ENCODE measurements at regions not wholly inside any gene's neighbourhood (a gene's known extent, or its start where the extent isn't known, plus 50 kb on each side); places are given as distances from the start of the nearest gene placed in this dataset.

- H3K9me3 ChIP-seq, result no peaks in the 10 kb centered on the region
- DNase-seq, result peak; percentile 59
- TF ChIP-seq, protein P1, sequence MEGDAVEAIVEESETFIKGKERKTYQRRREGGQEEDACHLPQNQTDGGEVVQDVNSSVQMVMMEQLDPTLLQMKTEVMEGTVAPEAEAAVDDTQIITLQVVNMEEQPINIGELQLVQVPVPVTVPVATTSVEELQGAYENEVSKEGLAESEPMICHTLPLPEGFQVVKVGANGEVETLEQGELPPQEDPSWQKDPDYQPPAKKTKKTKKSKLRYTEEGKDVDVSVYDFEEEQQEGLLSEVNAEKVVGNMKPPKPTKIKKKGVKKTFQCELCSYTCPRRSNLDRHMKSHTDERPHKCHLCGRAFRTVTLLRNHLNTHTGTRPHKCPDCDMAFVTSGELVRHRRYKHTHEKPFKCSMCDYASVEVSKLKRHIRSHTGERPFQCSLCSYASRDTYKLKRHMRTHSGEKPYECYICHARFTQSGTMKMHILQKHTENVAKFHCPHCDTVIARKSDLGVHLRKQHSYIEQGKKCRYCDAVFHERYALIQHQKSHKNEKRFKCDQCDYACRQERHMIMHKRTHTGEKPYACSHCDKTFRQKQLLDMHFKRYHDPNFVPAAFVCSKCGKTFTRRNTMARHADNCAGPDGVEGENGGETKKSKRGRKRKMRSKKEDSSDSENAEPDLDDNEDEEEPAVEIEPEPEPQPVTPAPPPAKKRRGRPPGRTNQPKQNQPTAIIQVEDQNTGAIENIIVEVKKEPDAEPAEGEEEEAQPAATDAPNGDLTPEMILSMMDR (IDR thresholded peaks at IDR 0.05; ENCODE audit: low read depth, low read length), result peak; percentile 96
- no peak overlapping the region for H3K4me3 ChIP-seq (ENCODE audit: low read depth, low read length)
- no peaks in the 10 kb centered on the region for H3K4me1 ChIP-seq
- no peaks in the 10 kb centered on the region for H3K36me3 ChIP-seq
- H3K27me3 ChIP-seq, result no peaks in the 10 kb centered on the region
Observed at GRCh38 chr14:28608851-28609828, 157.4 kb upstream of the FOXG1 start.

GRCh38 chr14:28612414-28612813, 154.2 kb upstream of the FOXG1 start:
- DNase-seq, result no peak
- TF ChIP-seq, protein P1 (IDR thresholded peaks at IDR 0.05; ENCODE audit: low read depth, low read length), result no peak
- Histone ChIP-seq H3K36me3 (no peaks in the 10 kb centered on the region), H3K27me3 (no peaks in the 10 kb centered on the region), H3K4me3 (ENCODE audit: low read depth, low read length) (no peak overlapping the region), H3K4me1 (no peaks in the 10 kb centered on the region), H3K9me3 (no peaks in the 10 kb centered on the region)

GRCh38 chr14:28613532-28613931, 153.1 kb upstream of the FOXG1 start:
- TF ChIP-seq, protein P1 (IDR thresholded peaks at IDR 0.05; ENCODE audit: low read depth, low read length), result no peak
- no peaks in the 10 kb centered on the region for H3K36me3 ChIP-seq
- no peaks in the 10 kb centered on the region for H3K9me3 ChIP-seq
- DNase-seq, result no peak
- H3K4me1 ChIP-seq, result no peaks in the 10 kb centered on the region
- H3K27me3 ChIP-seq, result no peaks in the 10 kb centered on the region
- no peak overlapping the region for H3K4me3 ChIP-seq (ENCODE audit: low read depth, low read length)

DNA sequence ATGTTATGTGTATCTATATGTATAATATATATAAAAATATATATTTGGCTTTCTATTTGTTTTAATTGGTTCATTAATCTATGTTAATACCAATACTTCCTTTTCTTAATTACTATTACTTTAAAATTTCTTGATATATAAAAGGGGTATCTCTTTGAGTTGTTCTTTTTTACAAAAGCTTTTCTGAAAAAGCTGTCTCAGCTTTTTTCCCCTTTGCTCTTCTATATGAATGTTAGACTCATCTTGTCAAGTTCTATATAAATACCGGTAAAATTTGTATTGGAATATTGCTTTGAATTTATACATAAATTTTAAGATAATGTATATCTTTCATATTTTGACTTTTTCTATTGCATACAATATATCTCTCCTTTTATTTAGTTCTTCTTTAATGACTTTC, 139.8 kb upstream of the FOXG1 start:
- TF ChIP-seq, protein P1 (IDR thresholded peaks at IDR 0.05; ENCODE audit: low read depth, low read length), result no peak
- Histone ChIP-seq H3K27me3 (no peaks in the 10 kb centered on the region), H3K4me1 (no peaks in the 10 kb centered on the region), H3K36me3 (no peaks in the 10 kb centered on the region), H3K9me3 (no peaks in the 10 kb centered on the region), H3K4me3 (ENCODE audit: low read depth, low read length) (no peak overlapping the region)
- no peak for DNase-seq

DNA sequence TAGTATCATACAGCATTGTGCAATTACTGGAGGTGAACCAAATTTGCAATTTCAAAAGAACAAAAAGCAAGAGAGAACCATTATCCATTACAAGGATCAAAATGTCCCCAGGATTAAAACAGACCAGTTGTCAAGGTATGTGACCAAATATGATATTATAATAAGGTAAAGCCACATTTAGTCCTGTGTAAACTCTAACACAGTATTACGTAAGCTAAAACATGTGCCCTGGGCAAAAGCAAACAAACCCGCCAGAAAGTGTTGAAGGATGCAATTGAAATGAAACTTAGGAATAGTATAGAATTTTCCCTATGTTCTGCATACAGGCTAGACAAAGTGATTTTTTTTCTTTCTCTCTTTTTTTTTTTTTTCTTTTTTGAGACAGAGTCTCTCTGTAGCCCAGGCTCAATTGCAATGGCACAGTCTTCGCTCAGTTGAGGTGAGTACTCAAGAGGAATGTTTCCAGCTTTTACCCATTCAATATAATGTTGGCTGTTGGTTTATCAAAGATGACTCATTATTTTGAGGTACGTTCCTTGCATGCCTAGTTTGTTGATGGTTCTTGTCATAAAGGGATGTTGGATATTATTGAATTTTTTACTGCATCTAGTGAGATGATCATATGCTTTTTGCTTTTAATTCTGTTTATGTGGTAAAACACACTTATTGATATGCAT, 137.1 kb upstream of the FOXG1 start:
- DNase-seq, result no peak
- TF ChIP-seq, protein P1 (IDR thresholded peaks at IDR 0.05; ENCODE audit: low read depth, low read length), result no peak
- no peaks in the 10 kb centered on the region for H3K4me1 ChIP-seq
- H3K36me3 ChIP-seq, result no peaks in the 10 kb centered on the region
- no peaks in the 10 kb centered on the region for H3K9me3 ChIP-seq
- H3K4me3 ChIP-seq (ENCODE audit: low read depth, low read length), result no peak overlapping the region
- no peaks in the 10 kb centered on the region for H3K27me3 ChIP-seq

DNA sequence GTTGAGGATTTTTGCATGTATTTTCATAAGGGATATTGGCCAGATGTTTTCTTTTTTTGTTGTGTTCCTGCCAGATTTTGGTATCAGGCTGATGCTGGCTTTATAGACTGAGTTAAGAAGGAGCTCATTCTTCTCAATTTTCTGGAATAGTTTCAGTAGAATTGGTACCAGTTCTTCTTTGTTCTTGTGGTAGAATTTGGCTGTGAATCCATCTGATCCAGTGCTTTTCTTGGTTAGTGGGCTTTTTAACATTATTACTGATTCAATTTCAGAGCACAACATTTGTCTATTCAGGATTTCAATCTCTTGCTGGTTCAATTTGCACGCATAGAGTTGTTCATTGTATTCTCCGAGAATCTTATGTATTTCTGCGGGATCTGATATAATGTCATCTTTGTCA, 136.5 kb upstream of the FOXG1 start:
- no peak overlapping the region for H3K4me3 ChIP-seq (ENCODE audit: low read depth, low read length)
- H3K27me3 ChIP-seq, result no peaks in the 10 kb centered on the region
- H3K4me1 ChIP-seq, result no peaks in the 10 kb centered on the region
- TF ChIP-seq, protein P1 (IDR thresholded peaks at IDR 0.05; ENCODE audit: low read depth, low read length), result no peak
- no peak for DNase-seq
- H3K36me3 ChIP-seq, result no peaks in the 10 kb centered on the region
- H3K9me3 ChIP-seq, result no peaks in the 10 kb centered on the region
